NCI-H510A (cell line): ENCODE measurements at regions not wholly inside any gene's neighbourhood (a gene's known extent, or its start where the extent isn't known, plus 50 kb on each side); places are given as distances from the start of the nearest gene placed in this dataset.

Experiments used
- DNase-seq: peaks from one replicate; lab custom pipeline; 2025; lab: John Stamatoyannopoulos, UW

- no peak for DNase-seq
These were observed 184.7 kb upstream of the PREP start for GRCh38 chr6:105587349-105588122.

GRCh38 chr6:105578179-105578707 lies 175.4 kb upstream of the PREP start:
- DNase-seq = no peak

GRCh38 chr6:105573556-105573955 lies 170.7 kb upstream of the PREP start:
- no peak for DNase-seq

GRCh38 chr6:105573138-105573537 lies 170.3 kb upstream of the PREP start:
- no peak for DNase-seq

GRCh38 chr6:105570416-105570815 lies 167.5 kb upstream of the PREP start:
- DNase-seq = no peak

- DNase-seq = no peak
These were observed 166.8 kb upstream of the PREP start for GRCh38 chr6:105569706-105570105.

- no peak for DNase-seq
These were observed 165.9 kb upstream of the PREP start for GRCh38 chr6:105568751-105569150.

- DNase-seq = no peak
These were observed 165.3 kb upstream of the PREP start for GRCh38 chr6:105568142-105568541.

- no peak for DNase-seq
These were observed 164.3 kb upstream of the PREP start for GRCh38 chr6:105567140-105567539.

- no peak for DNase-seq
These were observed 163.6 kb upstream of the PREP start for GRCh38 chr6:105566503-105566902.

GRCh38 chr6:105564121-105564902 lies 161.4 kb upstream of the PREP start:
- no peak for DNase-seq

GRCh38 chr6:105562027-105562426 lies 159.1 kb upstream of the PREP start:
- no peak for DNase-seq

- no peak for DNase-seq
These were observed 158.6 kb upstream of the PREP start for GRCh38 chr6:105561486-105561885.

GRCh38 chr6:105560611-105561066 lies 157.8 kb upstream of the PREP start:
- DNase-seq = no peak

- no peak for DNase-seq
These were observed 154.4 kb upstream of the PREP start for GRCh38 chr6:105557291-105557690.

- DNase-seq = no peak
These were observed 150.3 kb upstream of the PREP start for GRCh38 chr6:105553171-105553570.

- DNase-seq = no peak
These were observed 148.2 kb upstream of the PREP start for GRCh38 chr6:105550955-105551620.

GRCh38 chr6:105546754-105547153 lies 143.9 kb upstream of the PREP start:
- no peak for DNase-seq

- no peak for DNase-seq
These were observed 143.3 kb upstream of the PREP start for GRCh38 chr6:105545947-105546731.

- DNase-seq = no peak
These were observed 142.5 kb upstream of the PREP start for GRCh38 chr6:105545228-105545920.

- DNase-seq = no peak
These were observed 137.0 kb upstream of the PREP start for GRCh38 chr6:105539911-105540310.
